GM23338 (cell line): ENCODE measurements at regions not wholly inside any gene's neighbourhood (a gene's known extent, or its start where the extent isn't known, plus 50 kb on each side); places are given as distances from the start of the nearest gene placed in this dataset.

Experiments
- ATAC-seq: fragments of 200-7000 bp; cut with Tn5 transposase; 3 replicates; pipeline ENCODE4 v1.9.1; 2020
- DNase-seq: peaks from one replicate; pipeline ENCODE4 v3.0.0-alpha.2; 2015; ENCODE audit warnings: low spot score
- H2AFZ ChIP-seq: fragments of 200-600 bp; sonication (generic); 2 replicates; pipeline ENCODE4 v1.8.0; 2016; ENCODE audit warnings: antibody characterized with exemption, mild to moderate bottlenecking, moderate library complexity
- H3F3A ChIP-seq: fragments of 200-600 bp; sonication (generic); replicated peaks from 2 replicates; pipeline ENCODE4 v1.8.0; 2017; ENCODE audit warnings: antibody characterized with exemption, mixed run types, low read depth
- H3K27ac ChIP-seq: fragments of 200-600 bp; sonication (generic); 2 replicates; pipeline ENCODE4 v1.6.1; 2016; ENCODE audit warnings: low read depth
- H3K27me3 ChIP-seq: fragments of 200-600 bp; sonication (generic); 2 replicates; pipeline ENCODE4 v1.8.0; 2016; ENCODE audit warnings: mild to moderate bottlenecking, mixed run types, moderate library complexity; ENCODE audit not compliant: insufficient read depth
- H3K36me3 ChIP-seq: fragments of 200-600 bp; sonication (generic); 2 replicates; pipeline ENCODE4 v1.8.0; 2016; ENCODE audit warnings: mild to moderate bottlenecking; ENCODE audit not compliant: insufficient read depth
- H3K4me1 ChIP-seq: fragments of 200-600 bp; sonication (generic); 2 replicates; pipeline ENCODE4 v1.8.0; 2016; ENCODE audit warnings: mild to moderate bottlenecking, moderate library complexity; ENCODE audit not compliant: insufficient read depth
- H3K4me2 ChIP-seq: fragments of 200-600 bp; sonication (generic); 2 replicates; pipeline ENCODE4 v1.7.1; 2017; ENCODE audit warnings: mixed run types
- H3K4me3 ChIP-seq: fragments of 200-600 bp; sonication (generic); 2 replicates; pipeline ENCODE4 v1.6.1; 2016; ENCODE audit warnings: mixed run types
- H3K79me2 ChIP-seq: fragments of 200-600 bp; sonication (generic); replicated peaks from 2 replicates; pipeline ENCODE4 v1.8.0; 2017; ENCODE audit warnings: mild to moderate bottlenecking; ENCODE audit not compliant: insufficient read depth
- H3K9me2 ChIP-seq: fragments of 200-600 bp; sonication (generic); 2 replicates; pipeline ENCODE4 v1.8.0; 2017; ENCODE audit not compliant: insufficient read depth
- H4K20me1 ChIP-seq: fragments of 200-600 bp; sonication (generic); replicated peaks from 2 replicates; pipeline ENCODE4 v1.8.0; 2017; ENCODE audit warnings: mild to moderate bottlenecking; ENCODE audit not compliant: insufficient read depth
- H3K27ac Mint-ChIP-seq: 2 replicates; pipeline ENCODE4 v1.8.0; 2020; ENCODE audit warnings: inconsistent platforms, mild to moderate bottlenecking, moderate library complexity, mixed read lengths
- H3K27me3 Mint-ChIP-seq: 3 replicates; pipeline ENCODE4 v1.8.0; 2022; ENCODE audit warnings: low read depth, mild to moderate bottlenecking, moderate library complexity, mixed read lengths, inconsistent platforms; ENCODE audit not compliant: insufficient read depth, poor library complexity
- H3K36me3 Mint-ChIP-seq: 3 replicates; pipeline ENCODE4 v1.8.0; 2021; ENCODE audit warnings: low read depth, mild to moderate bottlenecking, inconsistent platforms, moderate library complexity, mixed read lengths
- H3K4me1 Mint-ChIP-seq: 3 replicates; pipeline ENCODE4 v1.8.0; 2020; ENCODE audit warnings: mild to moderate bottlenecking, inconsistent platforms, mixed read lengths
- H3K4me3 Mint-ChIP-seq: 3 replicates; pipeline ENCODE4 v1.8.0; 2021; ENCODE audit warnings: moderate library complexity, mild to moderate bottlenecking, inconsistent platforms, mixed read lengths
- H3K9me3 Mint-ChIP-seq: 3 replicates; pipeline ENCODE4 v1.8.0; 2020; ENCODE audit warnings: moderate library complexity, mild to moderate bottlenecking, inconsistent platforms, mixed read lengths
- EZH2 ChIP-seq: fragments of 200-600 bp; sonication (generic); IDR thresholded peaks from one replicate; pipeline ENCODE4 v1.8.0; 2017; ENCODE audit warnings: antibody characterized with exemption, mild to moderate bottlenecking, low read depth; ENCODE audit not compliant: unreplicated experiment
- EZH2phosphoT487 ChIP-seq: fragments of 200-600 bp; sonication (generic); IDR thresholded peaks from one replicate; pipeline ENCODE4 v1.8.1; 2018; ENCODE audit warnings: antibody characterized with exemption; ENCODE audit not compliant: unreplicated experiment
- JUNB ChIP-seq: IDR thresholded peaks from one replicate; pipeline ENCODE4 v1.6.1; 2016; ENCODE audit warnings: antibody characterized with exemption; ENCODE audit not compliant: unreplicated experiment
- NANOG ChIP-seq: IDR thresholded peaks from 2 replicates; pipeline ENCODE4 v1.6.1; 2016; ENCODE audit warnings: antibody characterized with exemption, borderline replicate concordance
- STAT1 ChIP-seq: IDR thresholded peaks from one replicate; pipeline ENCODE4 v1.6.1; 2016; ENCODE audit warnings: antibody characterized with exemption; ENCODE audit not compliant: unreplicated experiment
- ZNF114 ChIP-seq: fragments of 250-450 bp; sonication (Bioruptor Pico); IDR thresholded peaks from 2 replicates; pipeline ENCODE4 v1.5.0; 2020; ENCODE audit warnings: mild to moderate bottlenecking, moderate library complexity
- ZNF331 ChIP-seq: fragments of 250-450 bp; sonication (Bioruptor Pico); IDR thresholded peaks from 2 replicates; pipeline ENCODE4 v1.5.0; 2020; ENCODE audit warnings: low read depth, mild to moderate bottlenecking, moderate library complexity
- TF ChIP-seq, protein P1 (sequence below): IDR thresholded peaks from 2 replicates; pipeline ENCODE4 v1.6.1; 2016; ENCODE audit warnings: antibody characterized with exemption
- TF ChIP-seq, protein P2 (sequence below): fragments of 250-450 bp; sonication (Bioruptor Pico); IDR thresholded peaks from 2 replicates; pipeline ENCODE4 v1.5.0; 2020; ENCODE audit warnings: mild to moderate bottlenecking, moderate library complexity
- TF ChIP-seq, protein P3 (sequence below), 2 experiments: fragments of 200-600 bp in 1 of 2; sonication (generic) in 1 of 2; conservative IDR thresholded peaks; 2 replicates each; pipeline versions ENCODE4 v1.5.1 to v1.6.1; 2016 to 2017; ENCODE audit warnings: antibody characterized with exemption in 2 of 2, low read depth in 2 of 2, mild to moderate bottlenecking in 2 of 2, moderate library complexity in 1 of 2
- TF ChIP-seq, protein P4 (sequence below): IDR thresholded peaks from one replicate; pipeline ENCODE4 v1.6.1; 2018; ENCODE audit warnings: antibody characterized with exemption; ENCODE audit not compliant: unreplicated experiment

DNA sequence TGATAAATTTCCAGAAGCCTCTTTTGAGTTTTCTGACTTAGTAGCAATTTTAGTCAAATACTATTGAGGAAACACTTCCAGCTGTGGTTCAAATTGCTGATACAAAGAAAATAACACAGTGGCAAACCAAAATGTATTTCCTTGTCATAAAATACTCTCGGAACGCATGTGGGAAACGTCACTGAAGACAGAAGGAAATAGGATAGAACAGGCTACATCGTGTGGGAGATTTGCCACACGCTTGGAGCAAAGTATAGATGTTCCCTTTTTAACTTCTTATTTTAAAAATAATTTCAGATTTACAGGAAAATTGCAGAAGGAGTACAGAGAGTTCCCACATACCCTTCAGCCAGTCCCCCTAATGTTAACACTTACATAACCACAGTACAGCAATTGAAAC is 88.8 kb downstream of the ING1 start (continued):
- TF ChIP-seq STAT1 (no peak), ZNF331 (CRISPR knock-in tag) (no peak), EZH2 (no peak)
- TF ChIP-seq, protein P1, sequence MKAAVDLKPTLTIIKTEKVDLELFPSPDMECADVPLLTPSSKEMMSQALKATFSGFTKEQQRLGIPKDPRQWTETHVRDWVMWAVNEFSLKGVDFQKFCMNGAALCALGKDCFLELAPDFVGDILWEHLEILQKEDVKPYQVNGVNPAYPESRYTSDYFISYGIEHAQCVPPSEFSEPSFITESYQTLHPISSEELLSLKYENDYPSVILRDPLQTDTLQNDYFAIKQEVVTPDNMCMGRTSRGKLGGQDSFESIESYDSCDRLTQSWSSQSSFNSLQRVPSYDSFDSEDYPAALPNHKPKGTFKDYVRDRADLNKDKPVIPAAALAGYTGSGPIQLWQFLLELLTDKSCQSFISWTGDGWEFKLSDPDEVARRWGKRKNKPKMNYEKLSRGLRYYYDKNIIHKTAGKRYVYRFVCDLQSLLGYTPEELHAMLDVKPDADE = no peak

DNA sequence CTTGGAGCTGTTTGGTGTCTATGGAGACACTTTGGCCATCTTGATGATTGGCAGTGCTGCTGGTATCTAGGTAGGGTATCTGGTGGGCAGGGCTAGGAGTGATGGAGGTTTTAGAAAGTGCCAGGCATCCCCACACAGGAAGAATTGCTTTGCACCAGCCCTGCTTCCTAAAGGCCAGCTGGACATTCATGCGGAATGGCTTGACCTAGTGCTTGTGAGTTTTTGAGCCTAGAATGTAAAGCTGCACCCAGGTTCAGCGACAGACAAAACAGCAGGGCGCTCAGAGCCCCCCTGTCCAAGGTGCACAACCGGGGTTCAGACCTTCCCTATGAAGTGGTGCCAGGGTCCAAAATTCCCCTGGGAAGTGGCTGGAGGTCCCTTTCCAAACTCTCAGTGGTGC is 93.1 kb downstream of the ING1 start:
- H3K4me3 Mint-ChIP-seq = no peak overlapping the region
- Histone ChIP-seq H3K4me3 (no peak overlapping the region), H3F3A (0 out of 2 replicates have a peak, but pooled peaks cover 4% of the 10 kb centered on the region), H3K4me1 (peaks cover 35% of the 10 kb centered on the region), H3K4me2 (no peak overlapping the region), H3K27me3 (peaks cover 15% of the 10 kb centered on the region), H2AFZ (no peak overlapping the region), H3K9me2 (peaks cover 5% of the 10 kb centered on the region; the same call in 1 of the 2 replicates), H4K20me1 (no peaks in the 10 kb centered on the region), H3K36me3 (no peaks in the 10 kb centered on the region), H3K27ac (no peak overlapping the region), H3K79me2 (no peaks in the 10 kb centered on the region)
- no peaks in the 10 kb centered on the region for H3K27me3 Mint-ChIP-seq
- DNase-seq = no peak
- no peaks in the 10 kb centered on the region for H3K9me3 Mint-ChIP-seq
- no peaks in the 10 kb centered on the region for H3K36me3 Mint-ChIP-seq
- ATAC-seq = no peak
- peaks cover 31% of the 10 kb centered on the region for H3K4me1 Mint-ChIP-seq
- H3K27ac Mint-ChIP-seq = no peak overlapping the region
- TF ChIP-seq EZH2 (no peak), ZNF114 (CRISPR knock-in tag) (no peak), JUNB (no peak), NANOG (no peak), EZH2phosphoT487 (no peak), ZNF331 (CRISPR knock-in tag) (no peak), STAT1 (no peak)
- TF ChIP-seq, protein P2, sequence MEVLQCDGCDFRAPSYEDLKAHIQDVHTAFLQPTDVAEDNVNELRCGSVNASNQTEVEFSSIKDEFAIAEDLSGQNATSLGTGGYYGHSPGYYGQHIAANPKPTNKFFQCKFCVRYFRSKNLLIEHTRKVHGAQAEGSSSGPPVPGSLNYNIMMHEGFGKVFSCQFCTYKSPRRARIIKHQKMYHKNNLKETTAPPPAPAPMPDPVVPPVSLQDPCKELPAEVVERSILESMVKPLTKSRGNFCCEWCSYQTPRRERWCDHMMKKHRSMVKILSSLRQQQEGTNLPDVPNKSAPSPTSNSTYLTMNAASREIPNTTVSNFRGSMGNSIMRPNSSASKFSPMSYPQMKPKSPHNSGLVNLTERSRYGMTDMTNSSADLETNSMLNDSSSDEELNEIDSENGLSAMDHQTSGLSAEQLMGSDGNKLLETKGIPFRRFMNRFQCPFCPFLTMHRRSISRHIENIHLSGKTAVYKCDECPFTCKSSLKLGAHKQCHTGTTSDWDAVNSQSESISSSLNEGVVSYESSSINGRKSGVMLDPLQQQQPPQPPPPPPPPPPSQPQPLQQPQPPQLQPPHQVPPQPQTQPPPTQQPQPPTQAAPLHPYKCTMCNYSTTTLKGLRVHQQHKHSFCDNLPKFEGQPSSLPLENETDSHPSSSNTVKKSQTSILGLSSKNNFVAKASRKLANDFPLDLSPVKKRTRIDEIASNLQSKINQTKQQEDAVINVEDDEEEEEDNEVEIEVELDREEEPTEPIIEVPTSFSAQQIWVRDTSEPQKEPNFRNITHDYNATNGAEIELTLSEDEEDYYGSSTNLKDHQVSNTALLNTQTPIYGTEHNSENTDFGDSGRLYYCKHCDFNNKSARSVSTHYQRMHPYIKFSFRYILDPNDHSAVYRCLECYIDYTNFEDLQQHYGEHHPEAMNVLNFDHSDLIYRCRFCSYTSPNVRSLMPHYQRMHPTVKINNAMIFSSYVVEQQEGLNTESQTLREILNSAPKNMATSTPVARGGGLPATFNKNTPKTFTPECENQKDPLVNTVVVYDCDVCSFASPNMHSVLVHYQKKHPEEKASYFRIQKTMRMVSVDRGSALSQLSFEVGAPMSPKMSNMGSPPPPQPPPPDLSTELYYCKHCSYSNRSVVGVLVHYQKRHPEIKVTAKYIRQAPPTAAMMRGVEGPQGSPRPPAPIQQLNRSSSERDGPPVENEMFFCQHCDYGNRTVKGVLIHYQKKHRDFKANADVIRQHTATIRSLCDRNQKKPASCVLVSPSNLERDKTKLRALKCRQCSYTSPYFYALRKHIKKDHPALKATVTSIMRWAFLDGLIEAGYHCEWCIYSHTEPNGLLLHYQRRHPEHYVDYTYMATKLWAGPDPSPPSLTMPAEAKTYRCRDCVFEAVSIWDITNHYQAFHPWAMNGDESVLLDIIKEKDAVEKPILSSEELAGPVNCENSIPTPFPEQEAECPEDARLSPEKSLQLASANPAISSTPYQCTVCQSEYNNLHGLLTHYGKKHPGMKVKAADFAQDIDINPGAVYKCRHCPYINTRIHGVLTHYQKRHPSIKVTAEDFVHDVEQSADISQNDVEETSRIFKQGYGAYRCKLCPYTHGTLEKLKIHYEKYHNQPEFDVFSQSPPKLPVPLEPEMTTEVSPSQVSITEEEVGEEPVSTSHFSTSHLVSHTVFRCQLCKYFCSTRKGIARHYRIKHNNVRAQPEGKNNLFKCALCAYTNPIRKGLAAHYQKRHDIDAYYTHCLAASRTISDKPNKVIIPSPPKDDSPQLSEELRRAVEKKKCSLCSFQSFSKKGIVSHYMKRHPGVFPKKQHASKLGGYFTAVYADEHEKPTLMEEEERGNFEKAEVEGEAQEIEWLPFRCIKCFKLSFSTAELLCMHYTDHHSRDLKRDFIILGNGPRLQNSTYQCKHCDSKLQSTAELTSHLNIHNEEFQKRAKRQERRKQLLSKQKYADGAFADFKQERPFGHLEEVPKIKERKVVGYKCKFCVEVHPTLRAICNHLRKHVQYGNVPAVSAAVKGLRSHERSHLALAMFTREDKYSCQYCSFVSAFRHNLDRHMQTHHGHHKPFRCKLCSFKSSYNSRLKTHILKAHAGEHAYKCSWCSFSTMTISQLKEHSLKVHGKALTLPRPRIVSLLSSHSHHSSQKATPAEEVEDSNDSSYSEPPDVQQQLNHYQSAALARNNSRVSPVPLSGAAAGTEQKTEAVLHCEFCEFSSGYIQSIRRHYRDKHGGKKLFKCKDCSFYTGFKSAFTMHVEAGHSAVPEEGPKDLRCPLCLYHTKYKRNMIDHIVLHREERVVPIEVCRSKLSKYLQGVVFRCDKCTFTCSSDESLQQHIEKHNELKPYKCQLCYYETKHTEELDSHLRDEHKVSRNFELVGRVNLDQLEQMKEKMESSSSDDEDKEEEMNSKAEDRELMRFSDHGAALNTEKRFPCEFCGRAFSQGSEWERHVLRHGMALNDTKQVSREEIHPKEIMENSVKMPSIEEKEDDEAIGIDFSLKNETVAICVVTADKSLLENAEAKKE (CRISPR knock-in tag) = no peak
- TF ChIP-seq, protein P3, sequence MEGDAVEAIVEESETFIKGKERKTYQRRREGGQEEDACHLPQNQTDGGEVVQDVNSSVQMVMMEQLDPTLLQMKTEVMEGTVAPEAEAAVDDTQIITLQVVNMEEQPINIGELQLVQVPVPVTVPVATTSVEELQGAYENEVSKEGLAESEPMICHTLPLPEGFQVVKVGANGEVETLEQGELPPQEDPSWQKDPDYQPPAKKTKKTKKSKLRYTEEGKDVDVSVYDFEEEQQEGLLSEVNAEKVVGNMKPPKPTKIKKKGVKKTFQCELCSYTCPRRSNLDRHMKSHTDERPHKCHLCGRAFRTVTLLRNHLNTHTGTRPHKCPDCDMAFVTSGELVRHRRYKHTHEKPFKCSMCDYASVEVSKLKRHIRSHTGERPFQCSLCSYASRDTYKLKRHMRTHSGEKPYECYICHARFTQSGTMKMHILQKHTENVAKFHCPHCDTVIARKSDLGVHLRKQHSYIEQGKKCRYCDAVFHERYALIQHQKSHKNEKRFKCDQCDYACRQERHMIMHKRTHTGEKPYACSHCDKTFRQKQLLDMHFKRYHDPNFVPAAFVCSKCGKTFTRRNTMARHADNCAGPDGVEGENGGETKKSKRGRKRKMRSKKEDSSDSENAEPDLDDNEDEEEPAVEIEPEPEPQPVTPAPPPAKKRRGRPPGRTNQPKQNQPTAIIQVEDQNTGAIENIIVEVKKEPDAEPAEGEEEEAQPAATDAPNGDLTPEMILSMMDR (conservative IDR thresholded peaks at IDR 0.05; ENCODE audit: low read depth in 2 of 2) = no peak
- TF ChIP-seq, protein P1 = no peak
- TF ChIP-seq, protein P4, sequence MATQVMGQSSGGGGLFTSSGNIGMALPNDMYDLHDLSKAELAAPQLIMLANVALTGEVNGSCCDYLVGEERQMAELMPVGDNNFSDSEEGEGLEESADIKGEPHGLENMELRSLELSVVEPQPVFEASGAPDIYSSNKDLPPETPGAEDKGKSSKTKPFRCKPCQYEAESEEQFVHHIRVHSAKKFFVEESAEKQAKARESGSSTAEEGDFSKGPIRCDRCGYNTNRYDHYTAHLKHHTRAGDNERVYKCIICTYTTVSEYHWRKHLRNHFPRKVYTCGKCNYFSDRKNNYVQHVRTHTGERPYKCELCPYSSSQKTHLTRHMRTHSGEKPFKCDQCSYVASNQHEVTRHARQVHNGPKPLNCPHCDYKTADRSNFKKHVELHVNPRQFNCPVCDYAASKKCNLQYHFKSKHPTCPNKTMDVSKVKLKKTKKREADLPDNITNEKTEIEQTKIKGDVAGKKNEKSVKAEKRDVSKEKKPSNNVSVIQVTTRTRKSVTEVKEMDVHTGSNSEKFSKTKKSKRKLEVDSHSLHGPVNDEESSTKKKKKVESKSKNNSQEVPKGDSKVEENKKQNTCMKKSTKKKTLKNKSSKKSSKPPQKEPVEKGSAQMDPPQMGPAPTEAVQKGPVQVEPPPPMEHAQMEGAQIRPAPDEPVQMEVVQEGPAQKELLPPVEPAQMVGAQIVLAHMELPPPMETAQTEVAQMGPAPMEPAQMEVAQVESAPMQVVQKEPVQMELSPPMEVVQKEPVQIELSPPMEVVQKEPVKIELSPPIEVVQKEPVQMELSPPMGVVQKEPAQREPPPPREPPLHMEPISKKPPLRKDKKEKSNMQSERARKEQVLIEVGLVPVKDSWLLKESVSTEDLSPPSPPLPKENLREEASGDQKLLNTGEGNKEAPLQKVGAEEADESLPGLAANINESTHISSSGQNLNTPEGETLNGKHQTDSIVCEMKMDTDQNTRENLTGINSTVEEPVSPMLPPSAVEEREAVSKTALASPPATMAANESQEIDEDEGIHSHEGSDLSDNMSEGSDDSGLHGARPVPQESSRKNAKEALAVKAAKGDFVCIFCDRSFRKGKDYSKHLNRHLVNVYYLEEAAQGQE = no peak
